Choroid plexus epithelial cell (primary cell): ENCODE measurements at regions not wholly inside any gene's neighbourhood (a gene's known extent, or its start where the extent isn't known, plus 50 kb on each side); places are given as distances from the start of the nearest gene placed in this dataset.

ENCODE experiments used
- DNase-seq: peaks from one replicate; pipeline ENCODE4 v3.0.0-alpha.2; 2010; ENCODE audit warnings: low read depth
- H3K4me3 ChIP-seq: 2 replicates; pipeline ENCODE4 v1.5.1; 2011; ENCODE audit warnings: low read depth, mild to moderate bottlenecking, control low read depth, low read length, moderate library complexity
- TF ChIP-seq, protein P1 (sequence below): conservative IDR thresholded peaks from 2 replicates; pipeline ENCODE4 v1.5.1; 2011; ENCODE audit warnings: low read depth, mild to moderate bottlenecking, control low read depth, inconsistent platforms, low read length, moderate library complexity

DNA sequence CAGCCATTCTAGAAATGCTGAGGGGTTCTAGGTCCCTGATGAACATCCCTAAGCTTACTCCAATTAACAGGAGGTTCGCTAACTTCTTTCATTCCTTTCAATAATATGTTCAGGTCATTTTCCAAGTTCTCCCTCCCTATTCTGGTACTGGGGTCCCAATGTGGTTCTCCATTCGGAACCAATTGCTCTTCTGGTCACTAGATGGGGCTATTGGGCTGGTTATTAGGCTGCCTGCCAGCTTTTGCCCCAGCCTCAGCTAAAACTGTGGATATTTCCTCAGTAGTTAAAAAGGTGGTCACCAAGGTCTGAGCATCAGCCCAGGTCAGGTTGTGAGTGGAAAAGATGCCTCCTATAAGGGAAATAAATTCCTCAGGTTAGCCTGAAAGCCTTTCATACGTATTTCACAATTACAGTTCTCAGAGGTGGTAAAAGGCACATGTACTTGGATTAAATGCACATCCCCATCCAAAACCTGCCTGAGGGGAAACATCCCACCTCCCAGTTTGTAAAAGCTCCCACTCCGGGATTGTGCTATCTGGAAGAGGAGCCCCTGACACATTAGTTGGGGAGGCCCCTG lies 161.1 kb upstream of the CCDC179 start:
- H3K4me3 ChIP-seq, result no peak overlapping the region
- TF ChIP-seq, protein P1, sequence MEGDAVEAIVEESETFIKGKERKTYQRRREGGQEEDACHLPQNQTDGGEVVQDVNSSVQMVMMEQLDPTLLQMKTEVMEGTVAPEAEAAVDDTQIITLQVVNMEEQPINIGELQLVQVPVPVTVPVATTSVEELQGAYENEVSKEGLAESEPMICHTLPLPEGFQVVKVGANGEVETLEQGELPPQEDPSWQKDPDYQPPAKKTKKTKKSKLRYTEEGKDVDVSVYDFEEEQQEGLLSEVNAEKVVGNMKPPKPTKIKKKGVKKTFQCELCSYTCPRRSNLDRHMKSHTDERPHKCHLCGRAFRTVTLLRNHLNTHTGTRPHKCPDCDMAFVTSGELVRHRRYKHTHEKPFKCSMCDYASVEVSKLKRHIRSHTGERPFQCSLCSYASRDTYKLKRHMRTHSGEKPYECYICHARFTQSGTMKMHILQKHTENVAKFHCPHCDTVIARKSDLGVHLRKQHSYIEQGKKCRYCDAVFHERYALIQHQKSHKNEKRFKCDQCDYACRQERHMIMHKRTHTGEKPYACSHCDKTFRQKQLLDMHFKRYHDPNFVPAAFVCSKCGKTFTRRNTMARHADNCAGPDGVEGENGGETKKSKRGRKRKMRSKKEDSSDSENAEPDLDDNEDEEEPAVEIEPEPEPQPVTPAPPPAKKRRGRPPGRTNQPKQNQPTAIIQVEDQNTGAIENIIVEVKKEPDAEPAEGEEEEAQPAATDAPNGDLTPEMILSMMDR, result peak; percentile 91
- DNase-seq, result peak; percentile 66

DNA sequence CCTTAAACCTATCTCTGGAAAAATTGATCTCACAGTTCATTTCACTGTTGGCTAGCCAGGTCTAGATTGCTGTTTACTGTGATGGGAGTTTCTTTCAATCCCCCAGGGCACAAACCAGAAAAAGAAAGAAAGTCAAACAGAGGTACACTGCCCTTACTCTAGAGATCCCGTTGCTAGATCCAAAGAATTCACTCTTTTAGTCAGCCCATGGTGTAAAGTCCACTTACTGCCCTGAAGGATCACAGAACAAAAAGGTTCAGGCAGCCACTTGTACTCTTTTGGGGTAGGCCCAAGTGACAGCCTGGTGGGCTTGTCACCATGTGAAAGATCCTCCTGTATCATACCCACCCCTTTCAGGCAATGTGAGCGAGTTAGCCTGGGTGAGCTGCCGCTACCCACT lies 162.6 kb upstream of the CCDC179 start:
- no peak for DNase-seq
- TF ChIP-seq, protein P1, result no peak
- H3K4me3 ChIP-seq, result no peak overlapping the region

DNA sequence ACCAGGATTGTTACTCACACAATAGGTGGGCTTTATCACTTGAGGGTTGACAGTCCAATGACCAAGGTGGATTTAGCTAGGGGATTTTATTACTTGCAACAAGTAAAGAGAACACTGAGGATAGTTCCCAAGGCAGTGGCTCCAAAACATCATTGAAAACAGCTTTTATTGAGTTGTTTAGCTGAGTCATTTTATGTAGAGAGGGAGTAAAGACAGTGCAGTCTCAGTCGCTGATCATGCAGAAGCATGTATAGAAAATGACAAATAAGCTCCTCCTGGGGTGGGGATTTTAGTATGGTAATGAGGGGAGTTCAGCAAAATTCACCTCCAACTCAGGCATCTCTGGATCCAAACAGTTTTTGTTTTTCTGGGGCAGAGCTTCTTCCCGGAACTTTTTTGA lies 163.0 kb upstream of the CCDC179 start:
- DNase-seq, result no peak
- no peak overlapping the region for H3K4me3 ChIP-seq
- TF ChIP-seq, protein P1, result no peak

DNA sequence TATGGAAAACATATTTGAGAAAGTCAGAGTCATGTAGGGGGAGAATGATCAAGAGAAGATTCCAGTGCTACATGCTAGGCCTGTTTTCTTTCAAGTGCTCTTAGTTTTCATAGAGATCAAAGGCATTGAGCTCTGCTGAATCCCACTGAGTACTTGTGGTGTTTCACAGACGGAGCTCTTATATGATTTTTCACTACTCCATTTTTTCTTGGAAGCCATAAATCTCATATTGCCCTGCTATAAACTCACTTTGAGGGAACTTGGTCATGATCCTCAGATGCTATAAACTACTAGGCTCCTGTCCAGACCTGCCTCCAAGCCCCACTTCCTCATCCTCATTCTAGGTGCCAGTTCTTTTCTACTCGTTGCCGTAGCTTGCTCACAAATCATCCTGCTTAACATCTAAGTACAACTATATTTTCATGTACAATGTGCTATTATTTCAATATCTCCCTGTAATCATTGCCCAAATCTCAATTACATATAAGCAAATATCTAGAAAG lies 180.8 kb upstream of the CCDC179 start:
- no peak overlapping the region for H3K4me3 ChIP-seq
- TF ChIP-seq, protein P1, result no peak

DNA sequence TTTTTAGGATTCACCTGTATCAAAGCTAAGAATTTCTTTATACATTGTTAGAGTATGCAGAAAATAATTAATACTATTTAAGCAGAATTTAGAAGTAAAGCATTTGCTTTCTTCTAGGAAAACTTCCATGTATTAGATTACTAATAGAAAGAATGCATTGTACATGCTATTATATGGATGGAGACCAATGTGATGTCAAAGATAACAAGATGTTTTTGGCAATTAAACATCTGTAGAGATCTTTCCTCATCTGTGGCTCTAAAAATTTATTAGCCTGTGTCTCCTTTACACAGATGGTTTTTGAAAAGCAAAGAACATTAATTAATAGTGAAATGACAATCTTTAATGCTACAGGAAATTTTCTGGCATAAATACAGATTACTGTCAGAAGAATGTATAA lies 198.4 kb upstream of the CCDC179 start:
- no peak overlapping the region for H3K4me3 ChIP-seq
- no peak for DNase-seq
- TF ChIP-seq, protein P1, result no peak

More for the DNA sequence above, 180.8 kb upstream of the CCDC179 start:
- DNase-seq, result no peak

DNA sequence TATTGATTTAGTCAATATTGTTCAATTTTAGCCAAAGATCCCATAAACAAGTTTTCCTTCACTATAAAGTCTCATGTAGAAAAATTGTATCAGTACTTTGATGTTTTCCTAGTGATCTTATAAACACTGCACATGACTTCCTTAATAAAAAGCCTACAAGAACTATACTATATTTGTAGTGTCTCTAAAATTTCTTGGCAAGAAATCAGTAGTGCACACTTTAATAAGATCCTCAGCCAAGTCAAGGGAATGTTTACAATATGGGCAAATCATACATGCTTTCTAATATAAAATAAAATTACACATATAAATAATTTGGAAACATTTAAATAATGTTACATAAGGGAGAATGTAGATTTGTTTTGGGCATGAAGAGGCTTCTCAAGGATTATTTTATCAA lies 203.0 kb upstream of the CCDC179 start:
- DNase-seq, result no peak

More for the DNA sequence above, 203.0 kb upstream of the CCDC179 start:
- TF ChIP-seq, protein P1, result no peak
- no peak overlapping the region for H3K4me3 ChIP-seq
